LHCN-M2 (cell line): ENCODE measurements at regions not wholly inside any gene's neighbourhood (a gene's known extent, or its start where the extent isn't known, plus 50 kb on each side); places are given as distances from the start of the nearest gene placed in this dataset.
"Not testable (repeated sequence)": the region's sequence is repeated elsewhere in the genome, so short reads cannot be mapped to it uniquely, and the experiment has no call there.

Experiments
- DNase-seq: peaks from one replicate; pipeline ENCODE4 v3.0.0-alpha.2; 2012; ENCODE audit warnings: low read depth

DNA sequence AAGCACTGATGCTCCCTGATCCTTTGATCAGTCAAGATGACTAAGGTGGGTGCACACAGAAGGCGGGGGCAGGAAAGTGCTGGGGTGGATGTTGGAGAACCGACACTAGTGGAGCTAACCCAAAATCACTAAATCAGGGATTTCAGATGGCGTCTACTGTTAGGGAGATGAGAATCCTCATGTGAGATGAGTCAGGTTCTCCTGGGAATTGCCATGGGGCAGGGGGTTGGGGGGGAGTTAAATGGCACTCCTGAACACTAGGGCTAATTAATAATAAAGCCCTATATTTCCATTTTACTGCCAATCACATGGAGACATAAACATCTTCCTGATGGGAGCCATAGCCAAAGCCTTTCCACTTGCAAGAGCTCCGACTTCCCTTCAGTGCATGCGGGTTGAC lies 804.1 kb downstream of the KCNJ18 start:
- DNase-seq, result no peak

DNA sequence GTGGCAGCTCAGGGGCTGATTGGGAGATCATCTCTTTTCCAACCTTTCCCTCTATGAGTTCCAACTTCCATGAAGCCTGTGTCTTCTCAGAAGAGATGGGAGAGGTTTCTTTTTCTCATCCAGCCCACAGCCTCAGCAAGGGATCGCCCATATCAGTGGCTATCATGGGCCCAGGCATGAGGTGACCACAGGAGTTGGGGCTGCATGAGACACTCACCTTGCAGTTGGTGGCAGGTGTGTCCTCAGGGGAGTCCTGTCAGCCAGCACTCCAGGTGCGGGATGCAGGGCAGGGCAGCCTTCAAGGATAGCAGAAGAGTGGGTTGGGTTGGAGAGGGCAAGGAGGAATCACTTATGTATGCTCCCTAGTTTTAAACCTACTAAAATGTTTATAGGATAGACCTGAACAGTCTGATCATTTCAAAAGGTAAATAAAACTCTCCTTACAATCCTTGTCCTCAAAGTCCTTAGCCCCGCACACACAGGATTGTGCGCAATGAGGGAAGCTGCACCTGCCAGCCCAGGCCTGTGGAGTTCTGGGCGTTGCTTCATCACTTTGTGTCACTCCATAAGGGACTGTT lies 811.1 kb downstream of the KCNJ18 start:
- no peak for DNase-seq

DNA sequence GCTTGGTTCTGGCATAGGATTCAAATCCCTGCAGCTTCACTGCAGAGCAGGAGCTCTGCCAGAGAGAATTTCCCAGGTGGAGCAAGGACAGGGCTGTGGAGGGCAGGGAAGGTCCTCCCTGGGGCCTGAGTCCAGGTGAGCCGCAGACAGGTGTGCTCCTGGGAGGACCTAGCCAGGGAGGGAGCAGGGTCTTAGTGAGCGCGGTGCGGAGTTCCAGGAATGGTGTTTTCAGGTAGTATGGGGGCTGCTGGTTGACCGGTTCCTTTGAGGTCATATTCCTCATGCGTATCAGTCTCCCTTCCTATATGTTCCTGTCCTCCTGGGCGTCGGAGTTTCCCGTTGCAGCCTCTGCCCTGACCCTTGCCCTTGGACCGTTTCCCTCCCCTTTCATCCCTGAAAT lies 813.3 kb downstream of the KCNJ18 start:
- DNase-seq, result no peak

DNA sequence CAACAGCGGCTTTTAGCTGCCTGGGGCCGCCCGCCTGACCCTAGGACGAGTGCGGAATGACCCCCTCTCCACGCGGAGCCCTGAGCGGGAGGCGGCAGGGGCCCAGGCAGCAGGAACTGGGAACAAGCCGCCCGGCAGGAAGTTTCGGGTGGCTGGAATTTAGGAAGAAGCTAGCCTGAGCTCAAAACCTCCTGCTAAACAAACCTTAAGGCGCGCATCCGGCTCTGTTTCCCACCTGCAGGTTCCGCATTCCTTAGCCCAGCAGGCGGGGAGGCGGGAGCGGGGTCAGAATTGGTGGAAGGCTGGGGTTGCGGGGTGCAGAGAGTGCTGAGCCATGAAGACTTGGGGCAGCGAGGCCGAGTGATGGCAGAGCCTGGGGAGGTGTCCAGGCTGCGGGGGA lies 813.9 kb downstream of the KCNJ18 start:
- no peak for DNase-seq

DNA sequence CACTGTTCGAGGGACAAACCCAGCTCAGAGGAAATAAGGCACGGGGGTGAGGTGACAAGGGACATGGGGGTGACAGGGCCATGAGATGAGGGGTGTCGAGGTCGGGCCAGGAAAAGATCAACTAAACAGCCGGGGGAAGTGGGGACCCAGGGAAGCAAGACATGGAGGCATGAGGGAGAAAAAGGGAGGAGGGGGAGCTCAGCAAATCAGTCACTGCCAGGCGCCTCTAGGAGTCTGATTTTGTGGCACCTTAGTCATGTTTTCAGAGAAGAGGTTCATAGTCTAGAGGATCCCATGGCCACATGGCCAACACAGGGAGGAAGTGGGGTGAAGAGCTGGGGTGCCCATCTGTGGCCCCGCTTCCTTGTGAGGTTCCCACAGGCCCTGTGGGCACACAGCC lies 814.5 kb downstream of the KCNJ18 start:
- no peak for DNase-seq

DNA sequence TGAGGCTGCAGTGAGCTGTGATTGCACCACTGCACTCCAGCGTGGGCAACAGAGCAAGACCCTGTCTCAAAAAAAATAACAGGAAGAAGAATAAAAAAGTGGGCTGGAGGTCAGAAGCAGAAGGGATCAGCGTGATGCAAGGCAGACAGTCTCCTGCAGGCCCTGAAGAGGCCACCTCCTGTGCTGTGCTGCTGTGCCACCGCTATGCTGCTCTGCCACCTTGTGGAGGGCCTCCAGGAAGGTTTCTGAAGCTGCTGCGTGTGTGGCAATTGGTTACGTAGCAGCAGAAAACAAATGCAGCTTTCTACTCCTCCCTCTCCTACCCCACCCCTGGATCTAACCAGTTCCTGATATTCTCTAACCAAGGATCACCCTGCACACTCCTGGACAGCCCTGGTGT lies 815.5 kb downstream of the KCNJ18 start:
- DNase-seq, result no peak

DNA sequence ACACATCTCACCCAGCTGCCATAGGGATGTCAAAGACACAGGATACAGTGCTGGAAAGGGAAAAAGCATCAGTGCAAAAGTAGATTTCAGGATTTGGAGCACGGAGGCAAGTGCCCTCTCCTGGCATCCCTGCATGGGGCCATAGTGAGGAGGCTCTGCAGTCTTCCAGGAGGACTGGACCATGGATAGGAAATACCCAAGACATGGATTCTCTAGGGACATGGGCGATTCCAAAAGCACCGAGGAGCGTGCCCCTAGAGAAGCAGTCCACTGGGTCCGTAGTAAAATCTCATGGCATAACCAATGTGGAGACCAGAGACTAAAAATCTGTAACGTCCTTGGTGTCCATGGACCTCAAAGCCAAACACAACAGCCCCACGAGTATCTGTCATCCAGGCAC lies 818.2 kb downstream of the KCNJ18 start:
- no peak for DNase-seq

DNA sequence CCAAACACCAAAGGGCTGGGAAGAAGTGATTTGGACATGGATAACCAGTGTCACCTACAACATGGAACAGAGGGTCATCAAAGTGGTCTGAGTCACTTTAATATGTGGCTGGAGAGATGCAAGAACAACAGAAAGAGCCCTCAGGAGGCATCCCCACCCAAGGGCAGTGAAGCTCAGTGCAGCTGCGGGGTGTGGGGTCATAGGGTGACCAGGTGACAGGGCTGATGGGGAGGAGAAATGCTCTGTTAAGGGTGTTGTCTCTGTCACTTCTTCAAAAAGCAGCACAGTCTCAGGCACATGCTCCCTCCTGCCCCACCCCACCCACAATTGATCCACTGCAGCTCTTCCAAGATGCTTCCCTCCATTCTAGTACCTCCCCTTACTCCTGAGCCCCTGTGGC lies 819.1 kb downstream of the KCNJ18 start:
- no peak for DNase-seq

DNA sequence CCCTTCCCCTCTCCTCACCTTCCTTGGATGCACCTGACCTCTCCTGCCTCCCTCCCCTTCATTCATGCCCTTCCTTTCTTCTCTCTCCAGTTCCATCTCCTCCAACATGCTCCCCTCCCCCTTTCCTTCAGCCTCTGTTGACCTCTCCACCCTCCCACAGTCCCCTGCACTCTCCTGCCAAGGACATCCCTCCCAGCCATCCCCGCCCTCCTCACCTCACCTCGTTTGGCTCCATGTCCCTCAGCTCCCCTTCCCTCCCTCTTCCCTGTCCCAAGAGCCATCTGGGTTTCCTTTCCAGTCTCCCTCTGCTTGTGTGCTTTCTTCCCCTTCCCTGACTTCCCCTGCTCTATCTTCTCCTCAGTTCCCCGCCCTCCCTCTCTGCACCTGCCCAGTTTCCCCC lies 819.7 kb downstream of the KCNJ18 start:
- DNase-seq, result no peak

DNA sequence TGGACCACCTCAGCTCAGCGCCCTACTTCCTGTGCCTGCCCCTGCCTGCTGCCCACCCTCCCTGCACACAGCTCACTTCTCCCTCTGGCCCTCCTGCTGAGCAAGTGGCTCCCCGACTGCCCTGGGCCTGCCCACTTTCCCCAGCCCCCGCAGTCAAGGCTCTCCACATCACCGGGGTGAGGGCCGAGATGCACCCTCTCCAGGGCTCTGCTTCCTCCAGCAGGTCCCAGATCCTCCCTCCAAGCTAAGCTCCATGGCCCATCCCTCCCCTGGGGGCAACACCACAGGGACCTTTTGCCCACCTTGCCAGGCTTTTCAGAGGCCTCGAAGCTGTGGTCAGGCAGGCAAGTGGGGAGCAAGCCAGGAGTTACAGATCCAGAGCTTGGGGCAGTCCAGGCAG lies 820.2 kb downstream of the KCNJ18 start:
- no peak for DNase-seq

DNA sequence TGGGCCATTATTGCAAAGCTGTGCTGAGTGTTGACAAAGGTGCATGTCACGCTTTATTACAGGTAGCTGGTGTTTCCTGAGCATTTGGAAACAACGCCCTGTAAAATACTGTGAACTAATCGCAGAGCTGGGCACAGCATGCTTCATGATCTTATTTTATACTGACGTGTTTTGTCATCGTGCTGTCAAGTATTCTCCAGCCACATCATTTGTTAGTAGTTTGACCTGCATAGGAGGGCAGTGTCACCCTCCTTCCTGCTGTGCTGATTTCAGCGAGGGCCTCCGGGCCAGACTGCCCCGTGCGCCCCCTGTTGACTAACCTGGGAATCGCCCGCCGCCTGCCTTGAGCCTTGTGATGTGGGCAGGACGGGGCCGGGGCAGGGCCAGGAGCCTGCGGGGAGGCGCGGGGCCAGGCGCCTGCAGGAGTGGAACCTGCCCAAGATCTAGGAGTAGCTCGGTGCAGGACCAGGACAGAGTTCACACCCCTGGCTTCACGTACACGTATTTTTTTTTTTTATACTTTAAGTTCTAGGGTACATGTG lies 820.7 kb downstream of the KCNJ18 start:
- DNase-seq, result no peak

DNA sequence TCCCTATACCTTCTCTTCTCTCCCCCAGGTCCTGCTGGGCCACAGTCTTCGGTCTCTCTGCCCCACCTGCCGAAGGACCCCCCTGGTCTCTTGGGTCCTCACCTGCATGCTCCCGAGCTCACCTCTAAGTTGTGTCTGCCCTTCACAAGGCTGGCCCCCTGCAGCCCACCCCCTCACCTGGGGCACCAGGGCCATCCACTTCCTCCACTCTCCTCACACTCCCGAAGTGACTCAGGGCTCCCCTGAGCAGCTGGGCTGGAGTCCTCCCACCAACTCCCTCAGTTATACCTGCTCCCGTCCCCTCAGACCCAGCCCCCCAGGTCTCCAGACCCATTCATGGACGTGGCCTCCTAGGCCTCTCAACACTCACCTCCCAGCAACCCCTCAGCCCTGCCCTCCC lies 822.0 kb downstream of the KCNJ18 start:
- DNase-seq, result no peak

DNA sequence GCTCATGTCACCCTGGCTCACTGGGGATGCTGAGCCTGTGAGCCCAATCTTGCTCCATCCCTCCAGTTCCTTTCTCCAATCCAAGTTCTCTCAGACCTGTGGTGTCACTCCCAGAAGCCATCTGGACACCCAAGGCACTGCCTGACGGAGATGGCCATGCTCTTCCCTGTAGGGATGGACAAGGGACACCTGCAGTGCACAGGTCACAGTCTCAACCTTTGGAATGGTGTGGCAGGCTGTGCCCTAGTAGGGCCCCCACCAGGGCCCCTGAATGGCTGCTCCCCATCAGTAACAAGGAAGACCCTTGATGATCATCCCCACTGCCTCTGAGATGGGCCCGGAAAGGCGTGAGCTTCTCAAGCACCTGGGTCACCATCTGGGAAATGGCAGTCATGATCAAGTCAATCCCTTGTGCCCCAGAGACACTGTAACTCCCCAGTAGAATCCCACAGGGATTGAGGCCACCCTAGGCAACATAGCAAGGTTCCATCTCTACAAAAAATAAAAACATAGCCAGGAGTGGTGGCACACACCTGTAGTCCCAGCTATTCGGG lies 822.5 kb downstream of the KCNJ18 start:
- no peak for DNase-seq

DNA sequence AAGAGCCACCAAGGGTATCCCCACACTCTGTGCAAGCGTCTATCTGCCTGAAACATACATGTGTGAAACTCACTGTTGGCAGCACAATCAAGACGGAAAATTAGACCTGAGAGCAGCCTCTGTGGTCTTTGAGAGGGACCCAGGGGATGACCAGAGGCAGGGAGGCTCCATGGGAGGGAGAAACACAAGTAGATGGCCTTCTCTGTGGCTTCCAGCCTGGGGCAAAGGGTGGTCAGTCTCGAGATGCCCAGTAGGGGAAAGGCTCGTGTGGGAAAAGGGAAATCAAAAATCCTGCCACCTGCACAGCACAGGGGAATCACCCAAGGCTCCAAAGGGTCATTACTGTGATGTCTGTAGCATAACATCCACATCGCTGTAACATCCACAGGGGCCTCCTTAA lies 823.3 kb downstream of the KCNJ18 start:
- no peak for DNase-seq

DNA sequence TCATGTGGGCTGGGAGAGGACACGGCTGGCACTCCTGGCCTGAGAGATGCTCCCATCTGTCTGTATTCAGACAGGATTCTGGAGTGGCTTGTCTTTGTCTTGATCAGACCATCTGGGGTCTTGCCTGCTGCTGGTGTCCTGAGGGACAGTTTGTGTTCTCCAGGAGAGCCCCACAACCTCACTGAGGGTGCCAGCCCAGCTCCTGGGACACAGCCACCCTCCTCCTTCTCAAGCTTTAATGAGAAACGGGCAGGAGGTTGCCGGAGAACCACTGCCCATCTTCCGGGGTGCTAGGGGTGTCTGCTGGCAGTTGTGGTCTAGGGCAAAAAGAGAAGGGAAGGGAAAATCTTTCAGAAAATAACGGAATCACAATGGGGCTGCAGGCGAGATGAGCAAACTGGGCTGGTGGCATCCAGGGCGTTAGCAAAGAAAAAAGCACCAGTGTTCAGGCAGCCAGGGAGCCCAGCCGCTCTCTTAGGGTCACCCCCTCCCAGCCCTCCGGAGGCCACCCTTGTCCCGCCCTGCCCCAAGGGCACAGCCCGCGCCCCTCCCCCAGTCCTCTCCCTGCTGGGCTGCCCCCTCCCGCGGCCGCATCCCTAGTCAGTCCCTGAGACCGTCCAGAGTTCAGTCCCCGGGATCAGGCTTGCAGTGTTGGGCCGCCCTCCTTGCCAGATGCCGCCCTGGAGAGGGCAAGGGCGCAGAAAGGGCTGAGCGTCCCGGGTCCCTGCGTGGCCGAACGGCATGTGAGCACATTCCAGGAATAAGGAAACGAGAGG lies 824.7 kb downstream of the KCNJ18 start:
- no peak for DNase-seq

DNA sequence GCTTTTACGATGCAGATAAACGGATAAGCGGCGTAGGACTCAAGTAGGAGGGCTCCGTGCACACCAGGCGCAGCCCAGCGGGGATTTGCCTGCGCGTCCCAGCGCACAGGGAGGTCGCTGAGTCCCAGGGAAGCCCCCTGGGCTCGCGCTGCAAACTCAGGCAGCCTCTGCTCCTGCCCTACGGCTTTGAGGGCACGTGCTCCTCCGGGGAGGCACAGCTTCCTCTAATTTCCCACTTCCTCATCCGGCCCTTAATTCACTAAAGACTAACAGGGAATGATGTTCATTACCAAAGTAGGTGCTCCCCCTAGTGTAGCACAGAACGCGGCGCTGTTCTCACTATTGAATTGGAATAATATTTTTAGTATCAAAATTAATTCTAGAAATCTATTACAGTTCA lies 825.4 kb downstream of the KCNJ18 start:
- DNase-seq, result no peak

DNA sequence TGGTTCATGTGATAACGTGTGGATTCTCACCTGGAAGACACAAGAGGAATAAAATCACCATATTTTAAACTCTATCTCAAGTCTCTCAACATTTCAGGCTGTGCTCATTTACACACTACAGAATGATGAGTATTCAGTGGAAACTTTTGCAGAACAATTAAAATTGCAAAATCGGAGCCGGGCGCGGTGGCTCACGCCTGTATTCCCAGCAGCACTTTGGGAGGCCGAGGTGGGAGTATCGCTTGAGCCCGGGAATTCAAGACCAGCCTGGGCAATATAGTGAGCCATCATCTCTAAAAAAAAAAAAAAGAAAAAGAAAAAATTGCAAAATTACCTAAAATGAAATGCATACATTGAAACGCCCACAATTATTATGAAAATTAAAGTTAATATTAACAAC lies 825.9 kb downstream of the KCNJ18 start:
- DNase-seq, result no peak

DNA sequence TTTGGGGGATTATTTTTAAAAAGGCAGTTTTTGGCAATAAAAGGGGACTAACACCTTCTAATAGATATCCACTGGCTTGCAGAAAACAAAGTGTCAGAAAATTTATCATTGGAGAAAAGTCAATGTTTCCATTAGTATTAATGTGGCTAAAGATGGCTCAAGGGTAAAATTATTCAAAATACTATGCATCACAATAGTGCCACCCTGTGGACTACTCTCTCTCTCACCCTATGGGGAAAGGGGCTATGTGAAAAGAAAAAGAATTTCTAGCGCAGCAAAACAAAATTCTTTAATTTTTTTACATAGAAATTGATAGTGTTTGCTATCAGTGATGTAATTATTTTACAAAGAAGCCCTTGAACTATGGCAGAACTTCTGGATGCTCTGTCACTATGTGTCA lies 856.5 kb downstream of the KCNJ18 start:
- DNase-seq, result not testable (repeated sequence)

DNA sequence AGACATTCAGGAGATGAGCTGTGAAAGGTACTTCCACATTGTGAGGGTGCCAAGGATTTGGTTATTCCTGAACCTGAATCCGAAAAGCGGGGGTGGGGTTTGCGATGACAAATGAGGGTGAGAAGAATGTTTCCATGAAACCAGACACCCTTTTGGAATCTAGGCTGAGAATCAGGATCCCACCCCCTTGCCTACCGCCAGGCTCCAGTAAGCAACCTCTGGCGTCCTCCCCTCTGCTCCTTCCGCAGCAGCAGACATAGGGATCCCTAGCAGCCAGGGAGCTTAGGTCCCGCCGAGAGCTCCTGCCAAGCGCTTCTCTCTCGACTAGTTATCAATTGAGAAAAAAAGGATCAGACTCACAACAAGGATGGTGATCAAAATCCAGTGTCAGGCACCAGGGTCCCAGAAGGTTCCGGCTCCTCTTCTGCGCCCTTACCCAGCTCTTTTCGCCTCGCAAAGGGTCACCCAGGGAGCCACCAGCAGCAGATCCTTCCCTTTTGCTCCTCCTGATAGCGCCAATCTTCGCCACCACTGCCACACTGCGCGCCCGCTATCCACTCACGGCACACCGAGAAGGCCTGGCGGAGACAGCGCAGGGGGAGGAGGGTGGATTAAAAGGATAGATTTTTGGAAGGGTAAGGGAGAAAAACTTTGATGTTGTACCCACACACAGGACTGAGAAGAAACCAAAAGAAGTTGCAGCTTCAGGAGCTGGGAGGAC lies 859.5 kb downstream of the KCNJ18 start:
- DNase-seq, result not testable (repeated sequence)

DNA sequence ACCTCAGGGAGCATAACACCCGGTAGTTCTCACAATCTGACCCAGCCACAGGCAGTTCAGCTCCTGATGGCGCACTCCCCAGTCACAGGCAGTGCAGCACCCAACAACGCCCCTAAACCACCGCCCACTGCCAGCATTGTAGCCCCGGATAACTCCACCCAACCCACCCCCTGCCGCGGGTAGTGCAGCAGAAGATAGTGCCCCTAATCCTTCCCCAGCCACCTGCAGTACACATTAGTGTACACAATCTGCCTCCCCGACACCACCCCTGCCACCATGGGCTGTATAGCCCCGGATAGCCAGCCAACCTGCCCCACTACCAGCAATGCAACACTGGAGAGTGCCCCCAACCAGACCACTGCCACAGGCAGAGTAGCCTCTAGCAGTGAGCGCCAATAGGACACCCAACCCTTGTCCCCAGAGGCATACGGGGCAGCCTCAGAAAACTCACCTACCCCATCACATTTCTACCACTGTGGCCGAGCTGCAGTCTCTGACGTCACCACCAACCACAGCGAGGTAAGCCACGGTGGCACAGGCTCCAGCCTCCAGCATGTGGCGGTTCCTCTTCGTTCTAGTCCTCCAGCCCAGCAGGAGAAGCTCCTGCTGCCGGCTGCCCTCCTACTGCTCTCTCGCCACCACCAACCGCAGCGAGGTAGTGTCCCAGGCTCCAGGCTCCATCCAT lies 877.3 kb downstream of the KCNJ18 start:
- no peak for DNase-seq

DNA sequence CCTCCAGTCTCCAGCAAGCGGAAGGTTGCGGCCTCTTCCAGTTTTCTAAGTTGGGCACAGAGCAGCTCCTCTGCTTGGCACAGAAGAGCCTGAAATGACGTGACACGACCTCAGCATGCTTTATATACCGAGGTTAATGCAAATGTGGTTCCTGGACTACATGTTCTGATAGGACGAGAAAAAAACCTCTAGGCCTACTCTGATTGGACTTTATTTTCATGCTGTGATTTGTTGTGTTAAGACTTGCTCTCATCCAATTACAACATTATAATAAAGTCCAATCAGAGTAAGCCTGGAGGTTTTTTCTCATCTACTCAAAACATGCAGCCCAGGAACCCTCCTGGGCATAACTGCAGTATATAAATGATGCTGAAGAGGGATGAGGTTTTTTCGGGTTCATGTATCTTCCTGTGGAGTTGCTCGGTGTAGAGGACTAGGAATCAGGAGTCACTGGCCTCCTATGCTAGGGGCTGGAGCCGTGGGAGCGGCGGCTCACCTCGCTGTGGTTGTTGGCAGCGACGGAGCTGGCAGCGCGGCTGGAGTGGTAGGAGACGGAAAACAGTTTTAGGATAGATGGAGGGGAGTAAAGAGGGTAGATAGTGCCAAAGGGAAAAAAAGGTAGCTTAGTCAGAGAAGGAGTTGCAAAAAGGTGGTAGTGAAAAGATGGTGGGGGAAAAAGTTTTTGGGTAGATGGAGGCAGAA lies 878.0 kb downstream of the KCNJ18 start:
- no peak for DNase-seq
